Effector memory CD4-positive, alpha-beta T cell (primary cell): ENCODE measurements at regions not wholly inside any gene's neighbourhood (a gene's known extent, or its start where the extent isn't known, plus 50 kb on each side); places are given as distances from the start of the nearest gene placed in this dataset.

Experiments used
- DNase-seq, 3 donors: peaks; one replicate each; pipeline ENCODE4 v3.0.0-alpha.2; 2020
- H3K27ac ChIP-seq: 2 replicates; pipeline ENCODE4 v1.7.0; 2013; ENCODE audit warnings: mild to moderate bottlenecking, low read length, moderate library complexity; ENCODE audit not compliant: insufficient read depth, poor library complexity, severe bottlenecking
- H3K27me3 ChIP-seq: replicated peaks from 2 replicates; pipeline ENCODE4 v1.7.0; 2013; ENCODE audit warnings: mild to moderate bottlenecking, low read length; ENCODE audit not compliant: insufficient read depth, control insufficient read depth, poor library complexity, severe bottlenecking
- H3K36me3 ChIP-seq: 2 replicates; pipeline ENCODE4 v1.7.0; 2013; ENCODE audit warnings: mild to moderate bottlenecking, low read length, moderate library complexity; ENCODE audit not compliant: control insufficient read depth, insufficient read depth
- H3K4me1 ChIP-seq: 2 replicates; pipeline ENCODE4 v1.7.0; 2013; ENCODE audit warnings: low read length, mild to moderate bottlenecking; ENCODE audit not compliant: control insufficient read depth, insufficient read depth, poor library complexity, severe bottlenecking
- H3K4me3 ChIP-seq: 2 replicates; pipeline ENCODE4 v1.7.0; 2013; ENCODE audit warnings: low read length, low read depth, mild to moderate bottlenecking; ENCODE audit not compliant: insufficient read depth, poor library complexity, severe bottlenecking
- H3K9me3 ChIP-seq: 2 replicates; pipeline ENCODE4 v1.7.0; 2013; ENCODE audit warnings: mild to moderate bottlenecking, low read length, moderate library complexity; ENCODE audit not compliant: control insufficient read depth

DNA sequence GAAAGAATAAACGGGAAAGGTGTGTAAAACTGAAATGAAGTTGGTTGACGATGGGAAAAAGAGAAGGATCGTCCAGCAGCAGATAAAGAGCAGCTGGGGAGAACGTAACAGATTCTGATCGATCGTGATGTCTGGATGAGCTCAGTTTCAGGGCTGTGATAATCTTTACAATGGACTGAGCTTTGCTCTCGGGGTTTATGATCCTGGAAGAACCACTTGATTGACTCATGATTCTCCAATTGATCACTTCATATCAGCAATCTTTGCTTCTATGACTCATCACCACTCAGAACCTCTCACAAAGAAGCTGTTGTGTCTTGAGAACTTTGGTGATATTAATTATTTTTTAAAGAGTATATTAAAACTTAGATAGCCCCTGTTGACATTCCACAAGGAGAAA lies 690.7 kb downstream of the TUSC7 start:
- no peaks in the 10 kb centered on the region for H3K36me3 ChIP-seq
- no peak overlapping the region for H3K27ac ChIP-seq
- no peaks in the 10 kb centered on the region for H3K9me3 ChIP-seq
- H3K4me3 ChIP-seq: no peak overlapping the region
- no peak for DNase-seq
- no peaks in the 10 kb centered on the region for H3K4me1 ChIP-seq
- no peaks in the 10 kb centered on the region for H3K27me3 ChIP-seq

DNA sequence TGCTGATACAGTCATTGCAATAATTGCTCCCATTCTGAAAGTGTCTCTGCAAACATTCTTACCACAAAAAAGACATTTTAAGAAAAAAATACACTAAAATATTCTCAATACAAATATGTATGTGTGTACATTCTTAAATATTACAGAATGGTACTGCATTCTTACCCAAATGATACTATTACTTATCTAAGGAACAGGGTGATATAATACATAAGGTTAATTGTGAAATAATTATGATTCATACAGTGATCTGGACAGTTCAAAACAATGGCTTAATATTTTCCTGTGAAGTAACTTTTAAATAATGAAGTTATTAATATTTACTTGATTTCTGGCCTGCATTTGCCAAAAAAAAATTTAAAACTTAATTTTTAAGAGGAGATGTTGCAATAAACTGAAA lies 694.6 kb downstream of the TUSC7 start:
- H3K4me3 ChIP-seq: no peak overlapping the region
- no peak overlapping the region for H3K27ac ChIP-seq
- H3K9me3 ChIP-seq: no peaks in the 10 kb centered on the region
- H3K4me1 ChIP-seq: no peaks in the 10 kb centered on the region
- no peaks in the 10 kb centered on the region for H3K27me3 ChIP-seq
- H3K36me3 ChIP-seq: no peaks in the 10 kb centered on the region
- no peak for DNase-seq

GRCh38 chr3:117404730-117405129 lies 695.2 kb downstream of the TUSC7 start:
- Histone ChIP-seq H3K9me3 (no peaks in the 10 kb centered on the region), H3K36me3 (no peaks in the 10 kb centered on the region), H3K4me3 (no peak overlapping the region), H3K4me1 (no peaks in the 10 kb centered on the region), H3K27ac (no peak overlapping the region), H3K27me3 (no peaks in the 10 kb centered on the region)
- DNase-seq: no peak

DNA sequence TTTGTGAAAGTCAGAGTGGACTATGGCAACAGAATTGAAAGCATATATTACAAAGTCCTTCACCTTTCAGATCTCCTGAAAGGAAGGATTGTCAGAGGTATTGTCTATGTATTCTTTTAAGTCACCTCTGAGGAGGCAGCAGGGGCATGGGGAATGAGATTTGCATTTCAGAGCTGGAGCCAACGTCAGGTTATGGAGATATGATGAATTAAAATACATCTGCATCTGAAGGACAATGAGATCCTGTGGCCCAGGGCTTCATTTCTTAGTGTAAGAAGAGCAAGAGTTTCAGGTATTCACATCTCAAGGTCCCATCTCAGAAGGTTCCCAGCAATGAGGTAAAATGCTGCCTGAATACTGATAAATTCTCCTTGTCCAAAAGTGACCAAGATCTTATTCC lies 695.8 kb downstream of the TUSC7 start:
- Histone ChIP-seq H3K4me1 (no peaks in the 10 kb centered on the region), H3K9me3 (no peaks in the 10 kb centered on the region), H3K27ac (no peak overlapping the region), H3K36me3 (no peaks in the 10 kb centered on the region), H3K27me3 (no peaks in the 10 kb centered on the region), H3K4me3 (no peak overlapping the region)
- no peak for DNase-seq

DNA sequence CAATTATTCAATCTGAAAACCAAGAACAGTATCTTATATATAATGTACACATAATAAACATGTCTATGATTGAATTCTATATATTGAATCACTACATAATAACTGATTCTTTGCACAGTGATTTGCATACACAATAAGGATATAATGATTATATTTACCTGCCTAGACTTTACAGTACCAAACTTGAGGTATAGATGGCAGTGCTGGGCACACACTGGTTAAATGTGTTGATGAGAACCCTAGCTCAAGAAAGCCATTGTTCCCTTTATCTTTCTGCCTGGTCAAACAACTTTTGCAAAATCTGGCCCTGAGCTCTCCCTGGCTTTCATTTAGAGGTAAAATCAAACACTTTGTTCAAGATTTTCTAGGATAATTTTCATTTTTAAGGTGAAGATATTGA lies 697.7 kb downstream of the TUSC7 start:
- no peaks in the 10 kb centered on the region for H3K27me3 ChIP-seq
- no peaks in the 10 kb centered on the region for H3K9me3 ChIP-seq
- no peaks in the 10 kb centered on the region for H3K4me1 ChIP-seq
- H3K36me3 ChIP-seq: no peaks in the 10 kb centered on the region
- H3K4me3 ChIP-seq: no peak overlapping the region
- no peak overlapping the region for H3K27ac ChIP-seq
- no peak for DNase-seq

DNA sequence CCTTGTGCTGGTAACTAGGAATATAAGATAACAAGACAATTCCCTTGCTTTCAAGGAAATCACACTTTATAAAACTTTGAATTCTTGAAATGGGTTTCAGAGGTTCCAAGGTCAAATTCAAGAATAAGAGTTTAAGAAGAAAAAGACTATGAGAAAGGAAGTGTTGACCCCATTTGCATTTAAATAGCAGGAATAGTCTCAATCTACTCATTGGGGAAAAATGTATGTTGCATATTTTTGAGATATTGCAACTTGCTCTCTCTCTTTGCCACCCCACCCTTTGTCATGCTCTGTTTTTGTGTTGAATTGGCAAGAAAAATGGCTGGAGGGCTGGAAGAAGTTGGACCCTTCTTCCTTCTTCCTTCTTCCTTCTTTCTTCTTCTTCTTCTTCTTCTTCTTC lies 699.2 kb downstream of the TUSC7 start:
- H3K4me1 ChIP-seq: no peaks in the 10 kb centered on the region
- no peak for DNase-seq
- no peak overlapping the region for H3K27ac ChIP-seq
- H3K4me3 ChIP-seq: no peak overlapping the region
- no peaks in the 10 kb centered on the region for H3K27me3 ChIP-seq
- H3K9me3 ChIP-seq: no peaks in the 10 kb centered on the region
- no peaks in the 10 kb centered on the region for H3K36me3 ChIP-seq

GRCh38 chr3:117409256-117409655 lies 699.7 kb downstream of the TUSC7 start:
- H3K4me1 ChIP-seq: no peaks in the 10 kb centered on the region
- no peak for DNase-seq
- H3K36me3 ChIP-seq: no peaks in the 10 kb centered on the region
- H3K27ac ChIP-seq: no peak overlapping the region
- no peak overlapping the region for H3K4me3 ChIP-seq
- H3K9me3 ChIP-seq: no peaks in the 10 kb centered on the region
- H3K27me3 ChIP-seq: no peaks in the 10 kb centered on the region

GRCh38 chr3:117409701-117410459 lies 700.3 kb downstream of the TUSC7 start:
- no peak for DNase-seq
- Histone ChIP-seq H3K36me3 (no peaks in the 10 kb centered on the region), H3K27me3 (no peaks in the 10 kb centered on the region), H3K9me3 (no peaks in the 10 kb centered on the region), H3K4me3 (no peak overlapping the region), H3K4me1 (no peaks in the 10 kb centered on the region), H3K27ac (no peak overlapping the region)

DNA sequence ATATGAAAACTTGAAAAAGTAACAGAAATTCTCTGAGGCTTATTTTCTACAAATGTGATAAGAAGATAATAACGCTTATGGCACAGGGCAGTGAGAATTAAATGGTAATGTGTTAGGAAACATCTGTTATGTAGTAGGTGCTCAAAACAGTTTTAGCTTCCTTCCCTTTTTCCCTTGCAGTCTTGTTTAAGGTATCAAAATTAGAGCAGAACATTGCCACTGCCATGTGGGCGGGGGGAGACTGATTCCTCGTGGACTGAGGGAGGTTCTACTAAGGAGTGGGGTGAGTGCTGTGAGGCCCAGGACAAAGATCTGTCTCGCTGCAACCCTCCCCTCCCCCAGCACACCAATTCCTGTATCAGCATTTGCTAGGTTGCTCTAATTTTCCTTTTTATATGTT lies 702.4 kb downstream of the TUSC7 start:
- no peaks in the 10 kb centered on the region for H3K9me3 ChIP-seq
- H3K4me1 ChIP-seq: no peaks in the 10 kb centered on the region
- no peak overlapping the region for H3K4me3 ChIP-seq
- no peak overlapping the region for H3K27ac ChIP-seq
- no peaks in the 10 kb centered on the region for H3K36me3 ChIP-seq
- no peaks in the 10 kb centered on the region for H3K27me3 ChIP-seq
- no peak for DNase-seq

DNA sequence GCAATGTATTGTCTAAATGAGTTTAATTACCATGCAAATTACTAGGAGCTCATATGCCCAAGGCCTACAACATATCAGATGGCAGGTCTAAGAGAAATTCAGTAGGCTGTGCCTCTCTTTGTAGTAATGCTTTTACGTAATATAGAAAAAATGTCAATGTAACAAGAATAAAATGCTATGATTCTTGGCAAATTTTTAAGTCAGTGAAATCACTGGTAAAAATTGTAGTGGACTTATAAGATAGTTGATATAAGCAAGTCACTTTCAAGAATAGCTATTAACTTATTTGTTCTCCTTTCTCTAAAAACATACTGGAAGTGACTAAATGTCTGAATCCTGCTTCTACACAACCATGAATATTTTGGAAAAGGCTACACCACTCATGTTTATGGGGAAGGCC lies 707.8 kb downstream of the TUSC7 start:
- DNase-seq: no peak
- Histone ChIP-seq H3K36me3 (no peaks in the 10 kb centered on the region), H3K27ac (no peak overlapping the region), H3K4me1 (no peaks in the 10 kb centered on the region), H3K9me3 (no peaks in the 10 kb centered on the region), H3K4me3 (no peak overlapping the region), H3K27me3 (no peaks in the 10 kb centered on the region)
